HepG2 (cell line): ENCODE measurements at regions not wholly inside any gene's neighbourhood (a gene's known extent, or its start where the extent isn't known, plus 50 kb on each side); places are given as distances from the start of the nearest gene placed in this dataset.

Experiments used
- ATAC-seq: fragments of 200-7000 bp; cut with Tn5 transposase; 3 replicates; pipeline ENCODE4 v1.9.1; 2020; ENCODE audit warnings: mild to moderate bottlenecking, moderate library complexity
- BruUV-seq: library from RNA; stranded (reverse); fragments of 400-500 nt; replicated peaks from 2 replicates; lab custom pipeline; 2021; lab: Mats Ljungman, UMichigan
- CTCF ChIA-PET: fragments of 300-600 bp; formaldehyde crosslinking; extraction: SDS; loops from one replicate; lab custom pipeline; 2021; ENCODE audit warnings: low total read pairs, inconsistent platforms, low intra/inter-chr PET ratio; lab: Yijun Ruan, JAX
- POLR2A ChIA-PET: fragments of 350-600 bp; sonication (Branson Sonifier 250); formaldehyde crosslinking; loops from one replicate; lab custom pipeline; 2020; ENCODE audit warnings: antibody characterized with exemption, inconsistent platforms; lab: Yijun Ruan, JAX
- DNase-seq: peaks from one replicate; pipeline ENCODE4 v3.0.0-alpha.2; 2015; ENCODE audit warnings: low spot score
- FAIRE-seq: peaks from 3 replicates; lab custom pipeline; 2011; peaks lifted over from hg19 to GRCh38; lab: Jason Lieb, UNC
- H2AFZ ChIP-seq: one replicate; pipeline ENCODE4 v1.6.1; 2011; ENCODE audit warnings: low read length, inconsistent platforms
- H3K27ac ChIP-seq: fragments of 300-600 bp; 3 replicates; pipeline ENCODE4 v1.8.0; 2011; ENCODE audit warnings: mixed run types, mild to moderate bottlenecking, mixed read lengths, low read length, inconsistent platforms; ENCODE audit not compliant: insufficient read depth; ENCODE audit errors: extremely low read length
- H3K27me3 ChIP-seq, 2 experiments: fragments of 200-600 bp in 1 of 2; 2 replicates in 1 of 2; 3 replicates in 1 of 2; pipeline versions ENCODE4 v1.6.0 to v1.8.0; 2011; ENCODE audit warnings: low read length in 2 of 2, mild to moderate bottlenecking in 2 of 2, moderate library complexity in 2 of 2, inconsistent platforms in 1 of 2; ENCODE audit not compliant: insufficient read depth in 2 of 2, control insufficient read depth in 1 of 2
- H3K36me3 ChIP-seq, 2 experiments: fragments of 200-600 bp in 1 of 2; replicated peaks in 1 of 2; 2 replicates in 1 of 2; 3 replicates in 1 of 2; pipeline versions ENCODE4 v1.5.1 to v1.8.0; 2011; ENCODE audit warnings: low read length in 2 of 2, inconsistent platforms in 1 of 2; ENCODE audit not compliant: insufficient read depth in 2 of 2, control insufficient read depth in 1 of 2
- H3K4me1 ChIP-seq: 2 replicates; pipeline ENCODE4 v1.5.1; 2012; ENCODE audit warnings: low read length, inconsistent platforms; ENCODE audit not compliant: insufficient read depth
- H3K4me2 ChIP-seq: 2 replicates; pipeline ENCODE4 v1.6.0; 2011; ENCODE audit warnings: low read depth, low read length, inconsistent platforms
- H3K4me3 ChIP-seq, 3 experiments: fragments of 200-600 bp in 1 of 3; sonication (generic), shearing (Covaris generic) in 1 of 3; replicated peaks in 1 of 3; 2 replicates each; pipeline ENCODE4 v1.5.1; 2011 to 2016; ENCODE audit warnings: low read length in 3 of 3, inconsistent platforms in 2 of 3, low read depth in 2 of 3, mild to moderate bottlenecking in 2 of 3, control low read depth in 1 of 3, mixed read lengths in 1 of 3; ENCODE audit not compliant: insufficient read depth in 1 of 3
- H3K79me2 ChIP-seq: one replicate; pipeline ENCODE4 v1.6.1; 2011; ENCODE audit warnings: low read length, inconsistent platforms; ENCODE audit not compliant: insufficient read depth
- H3K9ac ChIP-seq: 2 replicates; pipeline ENCODE4 v1.6.0; 2011; ENCODE audit warnings: mild to moderate bottlenecking, low read depth, low read length, inconsistent platforms; ENCODE audit not compliant: insufficient read depth
- H3K9me3 ChIP-seq: 2 replicates; pipeline ENCODE4 v1.5.1; 2012; ENCODE audit warnings: mild to moderate bottlenecking, low read length
- H4K20me1 ChIP-seq: 2 replicates; pipeline ENCODE4 v1.6.0; 2011; ENCODE audit warnings: inconsistent platforms, mild to moderate bottlenecking, low read length, moderate library complexity; ENCODE audit not compliant: insufficient read depth
- BCL6 ChIP-seq: IDR thresholded peaks from 2 replicates; pipeline ENCODE4 v1.6.1; 2016; ENCODE audit warnings: missing genetic modification reagents, missing compliant biosample characterization
- HOXA9 ChIP-seq: sonication (generic); formaldehyde crosslinking; IDR thresholded peaks from 2 replicates; pipeline ENCODE4 v1.8.1; 2022; ENCODE audit warnings: missing genetic modification reagents, mild to moderate bottlenecking, moderate library complexity, borderline replicate concordance
- MATR3 ChIP-seq: sonication (generic); formaldehyde crosslinking; IDR thresholded peaks from 2 replicates; pipeline ENCODE4 v1.4.0; 2020; ENCODE audit warnings: missing genetic modification reagents
- MXD1 ChIP-seq: sonication (generic); formaldehyde crosslinking; IDR thresholded peaks from 2 replicates; pipeline ENCODE4 v1.4.0; 2020; ENCODE audit warnings: mild to moderate bottlenecking, missing genetic modification reagents
- NFYB ChIP-seq: sonication (generic); formaldehyde crosslinking; IDR thresholded peaks from 2 replicates; pipeline ENCODE4 v1.4.0; 2020; ENCODE audit warnings: missing genetic modification reagents
- PAF1 ChIP-seq: IDR thresholded peaks from 2 replicates; pipeline ENCODE4 v1.6.1; 2016; ENCODE audit warnings: missing genetic modification reagents, missing compliant biosample characterization
- PAWR ChIP-seq: sonication (generic); formaldehyde crosslinking; IDR thresholded peaks from 2 replicates; pipeline ENCODE4 v1.4.0; 2020; ENCODE audit warnings: missing genetic modification reagents, mild to moderate bottlenecking, borderline replicate concordance
- TOPORS ChIP-seq: sonication (generic); formaldehyde crosslinking; IDR thresholded peaks from 2 replicates; pipeline ENCODE4 v1.8.0; 2023; ENCODE audit warnings: mild to moderate bottlenecking, missing genetic modification reagents
- ZNF121 ChIP-seq: sonication (generic); formaldehyde crosslinking; IDR thresholded peaks from 2 replicates; pipeline ENCODE4 v1.5.0; 2020; ENCODE audit warnings: mild to moderate bottlenecking, missing genetic modification reagents
- ZNF414 ChIP-seq: sonication (generic); formaldehyde crosslinking; IDR thresholded peaks from 2 replicates; pipeline ENCODE4 v1.5.0; 2020; ENCODE audit warnings: missing genetic modification reagents
- ZNF883 ChIP-seq: sonication (generic); formaldehyde crosslinking; IDR thresholded peaks from 2 replicates; pipeline ENCODE4 v1.5.1; 2020; ENCODE audit warnings: mild to moderate bottlenecking, missing genetic modification reagents; ENCODE audit errors: not compliant biosample characterization
- ZSCAN5A ChIP-seq: sonication (generic); formaldehyde crosslinking; IDR thresholded peaks from 2 replicates; pipeline ENCODE4 v1.8.0; 2022; ENCODE audit warnings: mild to moderate bottlenecking, missing genetic modification reagents, borderline replicate concordance
- whole genome bisulfite sequencing: methylation state at CpG from one replicate; pipeline ENCODE4 v1.1.6; 2017; ENCODE audit warnings: low lambda C conversion rate; 5-methylcytosine and 5-hydroxymethylcytosine counted together
- in situ Hi-C: cut with HindIII; loops from 2 replicates; pipeline ENCODE4 v1.10.0; 2017; ENCODE audit warnings: low pct_unique_long_range_greater_than_20kb; ENCODE audit not compliant: extremely low pct_ligation_motif_present
- intact Hi-C: fragments of 100-400 bp; cut with micrococcal nuclease; formaldehyde crosslinking; loops from one replicate; pipeline ENCODE4 v1.10.0; 2022; ENCODE audit not compliant: unreplicated experiment

- H4K20me1 ChIP-seq, result no peaks in the 10 kb centered on the region
- in situ Hi-C loops (no loop called here), intact Hi-C loops (no loop called here)
- no peak overlapping the region for H3K4me3 ChIP-seq
- peaks cover 23% of the 10 kb centered on the region for H3K9me3 ChIP-seq
- 46% methylated on average over 12 of the region's 13 CpGs for WGBS
- H3K36me3 ChIP-seq, result no peaks in the 10 kb centered on the region
- no peak overlapping the region for H2AFZ ChIP-seq
- TF ChIP-seq NFYB (CRISPR knock-in tag), result no peak
- no peak for TF ChIP-seq HOXA9 (CRISPR knock-in tag)
- TF ChIP-seq ZSCAN5A (CRISPR knock-in tag), result no peak
- TF ChIP-seq ZNF414, result no peak
- TF ChIP-seq BCL6, result no peak
- no peak for TF ChIP-seq PAF1 (CRISPR knock-in tag)
- TF ChIP-seq TOPORS (CRISPR knock-in tag), result no peak
- TF ChIP-seq ZNF883 (CRISPR knock-in tag), result no peak
- TF ChIP-seq PAWR (CRISPR knock-in tag), result no peak
- TF ChIP-seq MATR3 (CRISPR knock-in tag), result no peak
- TF ChIP-seq ZNF121 (CRISPR knock-in tag), result no peak
- TF ChIP-seq MXD1 (CRISPR knock-in tag), result no peak
- no peaks in the 10 kb centered on the region for H3K79me2 ChIP-seq
- DNase-seq (no peak), ATAC-seq (no peak), FAIRE-seq (no peak)
- ChIA-PET POLR2A (no interaction called here), CTCF (no interaction called here)
- H3K27me3 ChIP-seq, result no peaks in the 10 kb centered on the region
- BruUV-seq, result no TSS peak
- no peak overlapping the region for H3K27ac ChIP-seq
- no peaks in the 10 kb centered on the region for H3K4me1 ChIP-seq
- H3K9ac ChIP-seq, result no peak overlapping the region
- no peak overlapping the region for H3K4me2 ChIP-seq
Observed at GRCh38 chr5:28850320-28850921, 1812.0 kb upstream of the CDH9 start.
